22Rv1 (cell line): ENCODE measurements at regions not wholly inside any gene's neighbourhood (a gene's known extent, or its start where the extent isn't known, plus 50 kb on each side); places are given as distances from the start of the nearest gene placed in this dataset.

Experiments used
- H3K27ac ChIP-seq: fragments of 450-650 bp; 2 replicates; pipeline ENCODE4 v1.5.1; 2017
- ZFX ChIP-seq: fragments of 450-650 bp; IDR thresholded peaks from 2 replicates; pipeline ENCODE4 v1.6.1; 2017; ENCODE audit warnings: antibody characterized with exemption, borderline replicate concordance
- TF ChIP-seq, protein P1 (sequence below): fragments of 450-650 bp; IDR thresholded peaks from 2 replicates; pipeline ENCODE4 v1.5.1; 2017; ENCODE audit warnings: mild to moderate bottlenecking

DNA sequence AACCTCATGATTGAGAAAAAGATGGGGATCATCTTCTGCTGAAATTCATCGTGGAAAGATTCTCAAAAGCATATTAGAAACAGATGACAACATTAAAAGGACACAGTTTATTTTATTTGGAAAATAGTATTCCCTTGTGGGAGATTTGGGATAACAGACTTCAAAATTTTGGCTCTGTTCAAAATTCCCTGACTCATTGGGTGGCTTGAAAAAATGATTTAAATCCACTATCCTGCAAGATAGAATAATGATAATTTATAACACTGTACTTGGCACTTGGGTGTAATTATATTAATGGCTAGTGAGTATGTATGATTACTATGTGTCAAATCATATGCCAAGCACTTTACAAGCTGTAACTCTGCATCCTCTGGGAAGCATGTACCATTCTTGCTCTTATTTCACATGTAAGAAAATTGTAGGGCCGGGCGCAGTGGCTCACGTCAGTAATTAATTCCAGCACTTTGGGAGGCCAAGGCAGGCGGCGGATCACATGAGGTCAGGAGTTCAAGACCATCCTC lies 128.8 kb downstream of the LMNTD1 start:
- H3K27ac ChIP-seq: no peak overlapping the region
- TF ChIP-seq, protein P1, sequence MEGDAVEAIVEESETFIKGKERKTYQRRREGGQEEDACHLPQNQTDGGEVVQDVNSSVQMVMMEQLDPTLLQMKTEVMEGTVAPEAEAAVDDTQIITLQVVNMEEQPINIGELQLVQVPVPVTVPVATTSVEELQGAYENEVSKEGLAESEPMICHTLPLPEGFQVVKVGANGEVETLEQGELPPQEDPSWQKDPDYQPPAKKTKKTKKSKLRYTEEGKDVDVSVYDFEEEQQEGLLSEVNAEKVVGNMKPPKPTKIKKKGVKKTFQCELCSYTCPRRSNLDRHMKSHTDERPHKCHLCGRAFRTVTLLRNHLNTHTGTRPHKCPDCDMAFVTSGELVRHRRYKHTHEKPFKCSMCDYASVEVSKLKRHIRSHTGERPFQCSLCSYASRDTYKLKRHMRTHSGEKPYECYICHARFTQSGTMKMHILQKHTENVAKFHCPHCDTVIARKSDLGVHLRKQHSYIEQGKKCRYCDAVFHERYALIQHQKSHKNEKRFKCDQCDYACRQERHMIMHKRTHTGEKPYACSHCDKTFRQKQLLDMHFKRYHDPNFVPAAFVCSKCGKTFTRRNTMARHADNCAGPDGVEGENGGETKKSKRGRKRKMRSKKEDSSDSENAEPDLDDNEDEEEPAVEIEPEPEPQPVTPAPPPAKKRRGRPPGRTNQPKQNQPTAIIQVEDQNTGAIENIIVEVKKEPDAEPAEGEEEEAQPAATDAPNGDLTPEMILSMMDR: no peak
- TF ChIP-seq ZFX: no peak

- TF ChIP-seq, protein P1: no peak
- TF ChIP-seq ZFX: no peak
- no peak overlapping the region for H3K27ac ChIP-seq
Observed at GRCh38 chr12:25423355-25424050, 129.6 kb downstream of the LMNTD1 start.

DNA sequence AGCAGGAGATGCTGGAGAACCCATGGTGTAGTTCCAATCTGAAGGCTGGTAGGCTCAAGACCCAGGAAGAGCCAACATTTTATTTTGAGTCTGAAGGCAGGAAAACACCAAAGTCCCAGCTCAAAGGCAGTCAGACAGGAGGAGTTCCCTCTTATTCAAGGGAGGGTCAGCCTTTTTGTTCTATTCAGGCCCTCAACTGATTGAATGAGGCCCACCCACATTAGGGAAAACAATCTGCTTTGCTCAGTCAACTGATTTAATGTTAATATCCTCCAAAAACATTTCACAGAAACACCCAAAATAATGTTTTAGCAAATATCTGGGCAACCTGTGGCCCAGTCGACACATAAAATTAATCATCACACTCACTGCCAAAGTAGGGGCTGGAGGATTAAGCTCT lies 130.8 kb downstream of the LMNTD1 start:
- no peak overlapping the region for H3K27ac ChIP-seq
- TF ChIP-seq ZFX: no peak
- TF ChIP-seq, protein P1: no peak

DNA sequence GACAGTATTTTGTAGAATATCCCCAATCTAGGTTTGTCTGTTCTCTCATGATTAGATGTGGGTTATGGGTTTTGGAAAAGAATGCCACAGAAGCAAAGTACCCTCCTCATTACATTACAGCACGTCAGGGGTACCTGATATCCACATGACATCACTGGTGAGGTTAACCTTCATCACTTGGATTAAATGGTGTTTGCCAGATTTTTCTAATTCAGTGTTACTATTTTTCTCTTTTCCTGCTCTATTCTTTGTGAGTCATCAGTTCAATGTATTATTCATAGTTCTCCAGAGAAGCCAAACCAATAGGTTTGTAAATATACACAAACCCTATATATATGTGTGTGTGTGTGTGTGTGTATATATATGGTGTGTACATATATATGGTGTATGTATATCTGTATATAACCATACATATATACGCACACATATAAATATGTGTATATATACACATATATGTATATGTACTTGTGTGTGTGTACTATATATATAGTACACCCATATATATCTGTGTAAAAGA lies 131.4 kb downstream of the LMNTD1 start:
- TF ChIP-seq, protein P1: no peak
- no peak for TF ChIP-seq ZFX
- H3K27ac ChIP-seq: no peak overlapping the region

DNA sequence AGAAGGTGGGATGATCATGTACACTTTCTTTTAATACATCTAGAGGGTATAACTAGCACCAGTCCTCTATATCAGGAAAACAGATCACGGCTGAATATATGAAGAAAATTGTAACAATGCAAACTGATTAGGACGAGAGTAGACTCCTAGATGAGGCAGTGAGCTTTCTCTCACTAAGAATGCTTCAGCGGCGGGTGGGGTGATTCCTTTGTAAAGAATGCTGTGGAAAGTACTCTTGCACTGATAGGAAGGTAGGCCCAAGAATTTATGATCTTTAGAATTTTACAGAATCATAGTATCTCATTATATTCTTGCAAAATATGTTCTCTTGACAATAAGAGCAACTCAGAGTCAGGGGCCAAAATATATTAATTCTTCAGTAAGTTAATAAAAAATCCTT lies 133.0 kb downstream of the LMNTD1 start:
- no peak overlapping the region for H3K27ac ChIP-seq
- TF ChIP-seq ZFX: no peak
- TF ChIP-seq, protein P1: no peak

DNA sequence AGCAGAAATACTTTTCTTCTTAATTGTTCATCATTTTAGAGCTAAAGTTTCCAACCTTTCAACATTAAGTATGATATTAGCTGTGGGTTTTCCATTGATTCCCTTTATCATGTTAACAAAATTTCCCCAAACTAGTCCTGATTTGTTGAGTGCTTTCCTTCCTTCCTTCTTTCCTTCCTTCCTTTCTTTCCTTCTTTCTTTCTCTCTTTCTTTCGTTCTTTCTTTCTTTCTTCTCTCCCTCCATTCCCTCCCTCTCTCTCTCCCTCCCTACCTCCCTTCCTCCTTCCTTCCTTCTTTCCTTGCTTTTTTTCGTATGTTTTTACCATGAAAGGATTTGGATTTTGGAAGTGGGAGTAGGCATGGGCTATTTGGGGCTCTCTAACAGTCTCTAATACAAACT lies 133.5 kb downstream of the LMNTD1 start:
- no peak overlapping the region for H3K27ac ChIP-seq
- TF ChIP-seq, protein P1: no peak
- TF ChIP-seq ZFX: no peak

DNA sequence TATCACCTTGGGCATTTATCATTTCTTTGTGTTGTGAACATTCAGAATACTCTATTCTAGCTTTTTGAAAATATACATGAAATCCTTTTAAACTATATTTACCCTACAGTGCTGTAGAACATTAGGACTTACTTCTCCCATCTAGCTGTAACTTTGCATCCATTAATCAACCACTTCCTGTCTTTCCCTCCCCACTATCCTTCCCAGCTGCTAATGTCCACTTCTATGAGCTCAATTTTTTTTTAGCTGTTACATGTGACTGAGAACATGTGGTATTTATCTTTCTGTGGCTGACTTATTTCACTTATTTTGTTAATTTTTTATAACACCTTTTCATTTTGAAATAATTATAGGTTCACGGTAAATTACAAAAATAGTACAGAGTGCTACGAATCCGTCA lies 136.0 kb downstream of the LMNTD1 start:
- no peak overlapping the region for H3K27ac ChIP-seq
- no peak for TF ChIP-seq ZFX
- TF ChIP-seq, protein P1: no peak
